Superior temporal gyrus (tissue), 1 donor: ENCODE measurements at regions not wholly inside any gene's neighbourhood (a gene's known extent, or its start where the extent isn't known, plus 50 kb on each side); places are given as distances from the start of the nearest gene placed in this dataset.

Source experiments
- DNase-seq: peaks from one replicate; pipeline ENCODE4 v3.0.0-alpha.2; 2016; ENCODE audit errors: extremely low spot score

DNA sequence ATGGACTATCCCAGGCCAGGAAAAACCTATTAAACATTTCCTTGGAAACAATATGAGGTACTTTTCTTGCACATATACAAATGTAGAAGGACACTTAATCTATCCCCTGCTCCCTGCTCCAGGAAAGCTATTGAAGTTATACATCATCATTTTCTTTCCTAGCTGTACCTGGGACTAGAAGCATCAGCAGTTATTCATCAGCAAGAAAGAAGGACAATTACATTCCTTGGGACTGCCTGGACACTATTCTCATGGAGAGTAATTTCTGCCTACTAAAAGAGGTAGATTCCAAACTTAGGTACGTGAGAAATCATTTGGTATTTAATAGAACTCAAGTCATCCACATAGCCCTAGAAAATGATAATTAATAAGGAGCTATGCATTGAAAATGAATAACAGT is 51.0 kb upstream of the PICALM start:
- DNase-seq = no peak

DNA sequence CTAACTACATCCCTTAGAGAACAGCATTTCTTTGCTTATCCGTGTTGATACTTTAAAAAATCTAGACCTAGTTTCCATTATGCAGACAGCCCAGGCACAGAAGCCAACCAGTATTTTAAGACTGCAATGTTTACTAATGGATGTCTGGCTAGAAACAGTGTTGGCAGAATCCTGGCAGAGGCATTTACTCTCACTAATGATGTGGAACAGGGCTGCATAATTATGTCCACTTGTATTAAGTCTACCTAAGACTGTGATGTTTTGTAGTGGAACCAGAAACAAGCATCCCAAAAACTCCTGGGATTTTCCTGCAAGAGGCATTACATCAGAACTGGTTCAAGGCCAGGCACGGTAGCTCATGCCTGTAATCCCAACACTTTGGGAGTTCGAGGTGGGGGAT is 50.2 kb upstream of the PICALM start:
- DNase-seq = no peak
